Hepatocyte (in vitro differentiated cells): ENCODE measurements at regions not wholly inside any gene's neighbourhood (a gene's known extent, or its start where the extent isn't known, plus 50 kb on each side); places are given as distances from the start of the nearest gene placed in this dataset.

ENCODE experiments used
- DNase-seq: peaks from one replicate; pipeline ENCODE4 v3.0.0-alpha.2; 2016; ENCODE audit warnings: low spot score
- H2AFZ ChIP-seq: fragments of 200-600 bp; sonication (generic); 2 replicates; pipeline ENCODE4 v1.6.0; 2016; ENCODE audit warnings: antibody characterized with exemption, mild to moderate bottlenecking
- H3K27ac ChIP-seq: fragments of 200-600 bp; sonication (generic); 2 replicates; pipeline ENCODE4 v1.5.1; 2016; ENCODE audit warnings: mild to moderate bottlenecking
- H3K27me3 ChIP-seq: fragments of 200-600 bp; sonication (generic); 2 replicates; pipeline ENCODE4 v1.6.1; 2016
- H3K36me3 ChIP-seq: fragments of 200-600 bp; sonication (generic); replicated peaks from 2 replicates; pipeline ENCODE4 v1.5.1; 2016; ENCODE audit warnings: low read depth; ENCODE audit not compliant: insufficient read depth
- H3K4me1 ChIP-seq: fragments of 200-600 bp; sonication (generic); 2 replicates; pipeline ENCODE4 v1.5.1; 2016; ENCODE audit warnings: mild to moderate bottlenecking, moderate library complexity; ENCODE audit not compliant: insufficient read depth
- H3K4me2 ChIP-seq: fragments of 200-600 bp; sonication (generic); 2 replicates; pipeline ENCODE4 v1.6.0; 2016
- H3K4me3 ChIP-seq: fragments of 200-600 bp; sonication (generic); 2 replicates; pipeline ENCODE4 v1.5.1; 2016; ENCODE audit warnings: mild to moderate bottlenecking
- H3K79me2 ChIP-seq: fragments of 200-600 bp; sonication (generic); 2 replicates; pipeline ENCODE4 v1.6.0; 2017; ENCODE audit warnings: mild to moderate bottlenecking
- H3K9me2 ChIP-seq: fragments of 200-600 bp; sonication (generic); replicated peaks from 2 replicates; pipeline ENCODE4 v1.6.0; 2017; ENCODE audit warnings: mild to moderate bottlenecking; ENCODE audit not compliant: insufficient read depth
- H3K9me3 ChIP-seq: fragments of 200-600 bp; sonication (generic); 2 replicates; pipeline ENCODE4 v1.5.1; 2016; ENCODE audit warnings: low read depth, mild to moderate bottlenecking
- H4K20me1 ChIP-seq: fragments of 200-600 bp; sonication (generic); 2 replicates; pipeline ENCODE4 v1.6.0; 2016; ENCODE audit warnings: mild to moderate bottlenecking; ENCODE audit not compliant: insufficient read depth, poor library complexity, severe bottlenecking
- EZH2 ChIP-seq: fragments of 200-600 bp; sonication (generic); IDR thresholded peaks from 2 replicates; pipeline ENCODE4 v1.6.1; 2016; ENCODE audit warnings: antibody characterized with exemption, mild to moderate bottlenecking, borderline replicate concordance
- EZH2phosphoT487 ChIP-seq: fragments of 200-600 bp; sonication (generic); IDR thresholded peaks from one replicate; pipeline ENCODE4 v1.6.1; 2018; ENCODE audit warnings: antibody characterized with exemption, mild to moderate bottlenecking, low read depth, moderate library complexity; ENCODE audit not compliant: unreplicated experiment, severe bottlenecking
- WGBS: methylation state at CpG from one replicate; pipeline ENCODE4 v1.1.6; 2016; ENCODE audit warnings: low lambda C conversion rate; ENCODE audit errors: missing lambda C conversion rate; 5-methylcytosine and 5-hydroxymethylcytosine counted together
- TF ChIP-seq, protein P1 (sequence below): fragments of 200-600 bp; sonication (generic); IDR thresholded peaks from 2 replicates; pipeline ENCODE4 v1.5.1; 2016; ENCODE audit warnings: antibody characterized with exemption, mild to moderate bottlenecking; ENCODE audit not compliant: poor library complexity

DNA sequence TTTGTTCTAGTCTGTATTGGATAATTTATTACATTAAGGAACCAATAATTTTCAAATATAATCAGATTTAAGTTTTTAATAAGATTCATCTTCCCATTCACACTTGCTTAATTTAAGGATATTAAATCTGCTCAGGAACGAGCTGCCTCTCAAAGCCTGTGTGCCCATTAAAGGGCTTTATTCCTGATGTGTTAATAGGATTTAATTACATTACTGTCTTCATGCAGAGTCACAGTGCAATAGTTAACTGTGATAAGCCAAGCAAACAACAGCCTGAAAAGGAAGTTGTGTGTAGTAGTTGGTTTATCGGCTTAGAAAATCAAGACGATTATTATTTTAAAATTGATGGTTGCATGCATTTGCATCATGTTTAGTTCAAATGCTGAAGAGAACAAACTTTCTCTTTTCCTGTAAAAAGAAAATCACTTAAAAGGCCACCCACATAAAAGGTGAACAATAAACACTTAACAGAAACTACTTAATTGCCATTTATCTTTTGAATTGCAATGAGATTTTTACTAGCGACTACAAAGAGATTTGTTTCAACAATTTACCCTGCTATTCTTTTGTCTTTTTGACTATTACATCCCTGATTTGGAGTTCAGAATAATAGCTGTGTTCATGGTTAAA, 174.6 kb downstream of the RWDD3 start:
- Histone ChIP-seq H3K4me1 (peaks cover 4% of the 10 kb centered on the region), H3K27ac (no peak overlapping the region), H3K4me3 (no peak overlapping the region), H4K20me1 (no peaks in the 10 kb centered on the region), H3K9me2 (no peaks in the 10 kb centered on the region), H3K4me2 (no peak overlapping the region), H2AFZ (no peak overlapping the region), H3K27me3 (no peaks in the 10 kb centered on the region), H3K36me3 (no peaks in the 10 kb centered on the region), H3K79me2 (no peaks in the 10 kb centered on the region), H3K9me3 (no peaks in the 10 kb centered on the region)
- DNase-seq, result no peak
- WGBS, result 11% methylated on average over 4 of the region's 4 CpGs
- TF ChIP-seq, protein P1, sequence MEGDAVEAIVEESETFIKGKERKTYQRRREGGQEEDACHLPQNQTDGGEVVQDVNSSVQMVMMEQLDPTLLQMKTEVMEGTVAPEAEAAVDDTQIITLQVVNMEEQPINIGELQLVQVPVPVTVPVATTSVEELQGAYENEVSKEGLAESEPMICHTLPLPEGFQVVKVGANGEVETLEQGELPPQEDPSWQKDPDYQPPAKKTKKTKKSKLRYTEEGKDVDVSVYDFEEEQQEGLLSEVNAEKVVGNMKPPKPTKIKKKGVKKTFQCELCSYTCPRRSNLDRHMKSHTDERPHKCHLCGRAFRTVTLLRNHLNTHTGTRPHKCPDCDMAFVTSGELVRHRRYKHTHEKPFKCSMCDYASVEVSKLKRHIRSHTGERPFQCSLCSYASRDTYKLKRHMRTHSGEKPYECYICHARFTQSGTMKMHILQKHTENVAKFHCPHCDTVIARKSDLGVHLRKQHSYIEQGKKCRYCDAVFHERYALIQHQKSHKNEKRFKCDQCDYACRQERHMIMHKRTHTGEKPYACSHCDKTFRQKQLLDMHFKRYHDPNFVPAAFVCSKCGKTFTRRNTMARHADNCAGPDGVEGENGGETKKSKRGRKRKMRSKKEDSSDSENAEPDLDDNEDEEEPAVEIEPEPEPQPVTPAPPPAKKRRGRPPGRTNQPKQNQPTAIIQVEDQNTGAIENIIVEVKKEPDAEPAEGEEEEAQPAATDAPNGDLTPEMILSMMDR, result no peak
- TF ChIP-seq EZH2phosphoT487, result no peak
- TF ChIP-seq EZH2, result no peak

DNA sequence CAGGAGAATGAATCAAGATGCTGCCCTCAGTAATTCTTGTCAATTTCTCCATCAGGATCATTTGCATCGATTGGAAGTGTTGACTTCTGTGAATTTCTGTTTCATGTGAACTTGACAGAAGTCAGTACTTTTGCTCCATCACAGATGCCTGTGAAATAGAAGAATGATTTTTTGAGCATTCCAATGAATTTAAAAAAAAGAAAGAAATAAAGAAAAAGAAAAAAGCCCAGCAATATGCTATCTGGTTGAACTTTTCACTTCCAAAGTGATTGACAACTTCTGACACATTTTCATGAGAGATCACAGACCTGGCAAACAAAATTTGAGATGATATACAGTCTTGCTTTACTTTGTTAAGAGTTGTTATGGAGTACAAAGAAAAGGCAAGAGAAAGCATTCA, 175.3 kb downstream of the RWDD3 start:
- no peaks in the 10 kb centered on the region for H3K27me3 ChIP-seq
- no peak overlapping the region for H3K27ac ChIP-seq
- no peak overlapping the region for H2AFZ ChIP-seq
- TF ChIP-seq EZH2phosphoT487 (no peak), EZH2 (no peak)
- TF ChIP-seq, protein P1, result no peak
- no peak overlapping the region for H3K4me3 ChIP-seq
- no peak for DNase-seq
- no peaks in the 10 kb centered on the region for H4K20me1 ChIP-seq
- no peak overlapping the region for H3K4me2 ChIP-seq
- no peaks in the 10 kb centered on the region for H3K36me3 ChIP-seq
- 39% methylated on average over 1 of the region's 1 CpG for WGBS
- H3K79me2 ChIP-seq, result no peaks in the 10 kb centered on the region
- no peaks in the 10 kb centered on the region for H3K9me2 ChIP-seq
- H3K9me3 ChIP-seq, result no peaks in the 10 kb centered on the region
- peaks cover 4% of the 10 kb centered on the region for H3K4me1 ChIP-seq

DNA sequence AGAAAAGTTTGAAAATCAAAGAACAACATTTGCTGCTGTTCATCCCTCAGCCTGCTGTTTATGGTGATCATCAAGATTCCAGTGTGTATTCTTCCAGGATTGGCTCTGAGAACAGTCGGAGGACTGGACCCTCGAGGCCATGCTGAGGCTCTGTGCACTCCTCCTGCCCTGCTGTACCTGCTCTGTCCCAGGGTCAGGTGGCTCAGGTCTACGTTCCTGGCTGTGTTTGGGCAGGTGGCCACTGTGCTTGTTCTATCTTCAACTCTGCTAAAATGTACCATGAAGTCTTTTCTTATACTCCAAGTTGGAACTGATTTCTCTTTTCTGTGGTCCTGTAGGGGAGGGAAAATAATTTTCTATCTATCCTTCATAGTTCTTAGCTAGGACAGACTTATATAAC, 175.9 kb downstream of the RWDD3 start:
- no peak overlapping the region for H2AFZ ChIP-seq
- H4K20me1 ChIP-seq, result no peaks in the 10 kb centered on the region
- no peak overlapping the region for H3K4me3 ChIP-seq
- H3K4me1 ChIP-seq, result peaks cover 4% of the 10 kb centered on the region
- DNase-seq, result no peak
- H3K9me2 ChIP-seq, result no peaks in the 10 kb centered on the region
- H3K4me2 ChIP-seq, result no peak overlapping the region
- no peaks in the 10 kb centered on the region for H3K36me3 ChIP-seq
- H3K79me2 ChIP-seq, result no peaks in the 10 kb centered on the region
- WGBS, result 61% methylated on average over 3 of the region's 3 CpGs
- TF ChIP-seq, protein P1, result no peak
- no peak for TF ChIP-seq EZH2
- no peak for TF ChIP-seq EZH2phosphoT487
- no peaks in the 10 kb centered on the region for H3K27me3 ChIP-seq
- no peaks in the 10 kb centered on the region for H3K9me3 ChIP-seq
- H3K27ac ChIP-seq, result no peak overlapping the region

DNA sequence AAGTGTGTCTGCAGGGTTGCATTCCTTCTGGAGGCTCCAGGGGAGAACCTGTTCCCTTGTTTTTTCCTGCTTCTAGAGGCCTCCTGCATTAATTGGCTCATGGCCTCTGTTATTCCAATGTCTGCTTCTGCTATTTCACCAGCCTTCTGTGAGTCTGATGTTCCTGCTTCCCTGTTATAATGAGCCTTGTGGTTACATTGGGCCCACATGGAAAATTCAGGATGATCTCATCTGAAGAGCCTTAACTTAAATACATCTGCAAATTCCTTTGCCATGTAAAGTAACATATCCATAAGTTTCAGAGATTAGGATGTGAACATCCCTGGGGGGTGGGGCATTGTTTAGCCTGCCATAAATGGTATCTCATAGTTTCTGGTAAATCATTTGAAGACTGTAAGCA, 181.1 kb downstream of the RWDD3 start:
- Histone ChIP-seq H2AFZ (no peak overlapping the region), H3K4me3 (no peak overlapping the region), H3K9me2 (no peaks in the 10 kb centered on the region), H3K4me1 (no peaks in the 10 kb centered on the region), H3K27me3 (no peaks in the 10 kb centered on the region), H3K36me3 (no peaks in the 10 kb centered on the region), H4K20me1 (no peaks in the 10 kb centered on the region), H3K27ac (no peak overlapping the region), H3K4me2 (no peak overlapping the region), H3K79me2 (no peaks in the 10 kb centered on the region), H3K9me3 (no peaks in the 10 kb centered on the region)
- no peak for TF ChIP-seq EZH2phosphoT487
- no peak for TF ChIP-seq EZH2
- TF ChIP-seq, protein P1, result no peak
- DNase-seq, result no peak
